PC-9 (cell line): ENCODE measurements at regions not wholly inside any gene's neighbourhood (a gene's known extent, or its start where the extent isn't known, plus 50 kb on each side); places are given as distances from the start of the nearest gene placed in this dataset.

ENCODE experiments used
- BruUV-seq: library from RNA; stranded (reverse); fragments of 400-500 nt; replicated peaks from 2 replicates; lab custom pipeline; 2021; lab: Mats Ljungman, UMichigan
- CTCF ChIA-PET: fragments of 300-600 bp; sonication (Branson Sonifier 250); formaldehyde crosslinking; loops from one replicate; lab custom pipeline; 2022; ENCODE audit warnings: antibody characterized with exemption; lab: Charles Lee
- POLR2A ChIA-PET: fragments of 300-600 bp; sonication (Branson Sonifier 250); formaldehyde crosslinking; loops from one replicate; lab custom pipeline; 2022; ENCODE audit warnings: antibody characterized with exemption; ENCODE audit not compliant: unreplicated experiment; lab: Charles Lee
- DNase-seq, 2 experiments: peaks; one replicate each; pipeline versions ENCODE4 v3.0.0 to v3.0.0-alpha.2; 2015 to 2022; ENCODE audit warnings: mixed read lengths in 1 of 2
- H2AFZ ChIP-seq: fragments of 200-600 bp; sonication (generic); 2 replicates; pipeline ENCODE4 v1.8.1; 2017; ENCODE audit warnings: antibody characterized with exemption
- H3F3A ChIP-seq: fragments of 200-600 bp; sonication (generic); 2 replicates; pipeline ENCODE4 v1.8.1; 2017; ENCODE audit warnings: antibody characterized with exemption, mild to moderate bottlenecking, low read depth; ENCODE audit not compliant: insufficient read depth
- H3K27ac ChIP-seq: fragments of 200-600 bp; sonication (generic); 2 replicates; pipeline ENCODE4 v1.6.1; 2016; ENCODE audit warnings: mixed run types
- H3K27me3 ChIP-seq: fragments of 200-600 bp; sonication (generic); 2 replicates; pipeline ENCODE4 v1.6.1; 2016; ENCODE audit warnings: low read depth, mixed run types; ENCODE audit not compliant: insufficient read depth
- H3K36me3 ChIP-seq: fragments of 200-600 bp; sonication (generic); 2 replicates; pipeline ENCODE4 v1.6.1; 2016; ENCODE audit warnings: low read depth, mixed run types
- H3K4me1 ChIP-seq: fragments of 200-600 bp; sonication (generic); replicated peaks from 2 replicates; pipeline ENCODE4 v1.6.1; 2016; ENCODE audit warnings: mixed run types; ENCODE audit not compliant: insufficient read depth
- H3K4me2 ChIP-seq: fragments of 200-600 bp; sonication (generic); 2 replicates; pipeline ENCODE4 v1.6.1; 2017; ENCODE audit warnings: mixed run types
- H3K4me3 ChIP-seq: fragments of 200-600 bp; sonication (generic); 2 replicates; pipeline ENCODE4 v1.6.1; 2016; ENCODE audit warnings: mixed run types
- H3K79me2 ChIP-seq: fragments of 200-600 bp; sonication (generic); 2 replicates; pipeline ENCODE4 v1.6.1; 2017; ENCODE audit warnings: low read depth, mixed run types
- H3K9me2 ChIP-seq: fragments of 200-600 bp; sonication (generic); 2 replicates; pipeline ENCODE4 v1.8.1; 2017; ENCODE audit warnings: mild to moderate bottlenecking; ENCODE audit not compliant: insufficient read depth
- H3K9me3 ChIP-seq: fragments of 200-600 bp; sonication (generic); 2 replicates; pipeline ENCODE4 v1.8.1; 2016; ENCODE audit warnings: low read depth; ENCODE audit not compliant: insufficient read depth
- H4K20me1 ChIP-seq: fragments of 200-600 bp; sonication (generic); 2 replicates; pipeline ENCODE4 v1.8.1; 2017; ENCODE audit not compliant: insufficient read depth
- CTCF ChIP-seq: fragments of 200-600 bp; sonication (generic); conservative IDR thresholded peaks from 2 replicates; pipeline ENCODE4 v1.6.1; 2017; ENCODE audit warnings: mixed run types, antibody characterized with exemption, mild to moderate bottlenecking, moderate library complexity
- EZH2 ChIP-seq: fragments of 200-600 bp; sonication (generic); IDR thresholded peaks from 2 replicates; pipeline ENCODE4 v1.8.0; 2017; ENCODE audit warnings: antibody characterized with exemption, low read depth
- intact Hi-C: fragments of 100-400 bp; cut with micrococcal nuclease; formaldehyde crosslinking; loops from one replicate; pipeline ENCODE4 v1.10.0; 2022; ENCODE audit not compliant: unreplicated experiment

- intact Hi-C loops: no loop called here
- no peaks in the 10 kb centered on the region for H3K36me3 ChIP-seq
- no peaks in the 10 kb centered on the region for H3K79me2 ChIP-seq
- DNase-seq: no peak
- H3K27me3 ChIP-seq: peaks cover 96% of the 10 kb centered on the region
- BruUV-seq: no TSS peak
- H2AFZ ChIP-seq: no peak overlapping the region
- TF ChIP-seq EZH2 (no peak), CTCF (no peak)
- no peak overlapping the region for H3K4me2 ChIP-seq
- CTCF ChIA-PET: no interaction called here
- H3F3A ChIP-seq: no peaks in the 10 kb centered on the region
- no peaks in the 10 kb centered on the region for H4K20me1 ChIP-seq
- no peaks in the 10 kb centered on the region for H3K4me1 ChIP-seq
- H3K4me3 ChIP-seq: no peak overlapping the region
- no peaks in the 10 kb centered on the region for H3K9me3 ChIP-seq
- no peaks in the 10 kb centered on the region for H3K9me2 ChIP-seq
- H3K27ac ChIP-seq: no peak overlapping the region
- POLR2A ChIA-PET: no interaction called here
Measured at GRCh38 chr16:79307214-79307613, 293.3 kb downstream of the MAF start.

- CTCF ChIA-PET: no interaction called here
- Histone ChIP-seq H3K4me1 (no peaks in the 10 kb centered on the region), H3K4me3 (no peak overlapping the region), H3K27me3 (peaks cover 80% of the 10 kb centered on the region), H3K79me2 (no peaks in the 10 kb centered on the region), H3K4me2 (no peak overlapping the region), H3K9me2 (no peaks in the 10 kb centered on the region), H3K36me3 (no peaks in the 10 kb centered on the region), H3K9me3 (no peaks in the 10 kb centered on the region), H4K20me1 (no peaks in the 10 kb centered on the region), H3K27ac (no peak overlapping the region), H3F3A (no peaks in the 10 kb centered on the region), H2AFZ (no peak overlapping the region)
- intact Hi-C loops: no loop called here
- POLR2A ChIA-PET: no interaction called here
- no peak for DNase-seq
- BruUV-seq: no TSS peak
- TF ChIP-seq EZH2: no peak
- TF ChIP-seq CTCF: no peak
Measured at GRCh38 chr16:79305074-79305473, 295.5 kb downstream of the MAF start.

GRCh38 chr16:79303959-79304387, 296.6 kb downstream of the MAF start:
- Histone ChIP-seq H3F3A (no peaks in the 10 kb centered on the region), H3K27me3 (peaks cover 72% of the 10 kb centered on the region), H4K20me1 (no peaks in the 10 kb centered on the region), H3K4me1 (no peaks in the 10 kb centered on the region), H3K9me2 (no peaks in the 10 kb centered on the region), H3K4me2 (no peak overlapping the region), H3K79me2 (no peaks in the 10 kb centered on the region), H3K36me3 (no peaks in the 10 kb centered on the region), H2AFZ (no peak overlapping the region), H3K4me3 (no peak overlapping the region), H3K9me3 (no peaks in the 10 kb centered on the region), H3K27ac (no peak overlapping the region)
- TF ChIP-seq CTCF (no peak), EZH2 (no peak)
- ChIA-PET CTCF (no interaction called here), POLR2A (no interaction called here)
- no TSS peak for BruUV-seq
- intact Hi-C loops: no loop called here
- DNase-seq: no peak
